ENCODE measurements at regions not wholly inside any gene's neighbourhood (a gene's known extent, or its start where the extent isn't known, plus 50 kb on each side); places are given as distances from the start of the nearest gene placed in this dataset.
"Not testable (repeated sequence)": the region's sequence is repeated elsewhere in the genome, so short reads cannot be mapped to it uniquely, and the experiment has no call there.

DNA sequence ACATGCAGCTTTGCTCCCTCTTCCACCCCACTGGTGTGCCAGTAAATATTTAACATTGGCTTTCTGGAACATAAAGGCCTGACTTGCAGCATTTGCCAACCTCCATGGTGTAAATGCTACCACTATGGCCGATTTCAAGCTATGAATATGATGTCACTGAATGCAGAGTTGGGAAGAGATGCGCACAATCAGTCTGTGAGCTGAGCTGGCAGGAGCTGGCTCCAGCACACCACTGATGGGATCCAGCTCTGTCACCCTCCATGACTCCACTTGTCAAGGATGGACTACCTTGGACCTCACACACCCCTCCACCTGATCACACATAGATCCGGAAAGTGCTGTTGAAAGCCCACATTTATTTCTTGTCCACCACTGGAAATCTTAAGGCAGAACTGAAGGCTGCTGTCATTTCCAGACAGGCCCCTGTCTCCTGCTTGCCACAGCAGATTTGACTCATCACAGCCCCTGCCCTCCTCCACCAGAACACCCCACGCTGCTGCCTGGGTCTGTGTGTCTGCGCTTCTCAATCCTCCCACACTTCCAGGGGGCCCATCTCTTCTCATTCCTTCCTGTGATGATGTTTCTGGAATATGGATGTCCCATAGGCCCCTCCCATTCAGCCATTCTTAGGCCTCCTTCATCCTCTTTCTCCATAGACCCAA is 82.2 kb upstream of the BCAR3 start:
- intact Hi-C loops (cut with DNase I): no loop called here
- no peaks in the 10 kb centered on the region for H3K9me3 ChIP-seq
- H3K27me3 ChIP-seq: no peaks in the 10 kb centered on the region
- DNase-seq: no peak
- H3K36me3 ChIP-seq: no peaks in the 10 kb centered on the region
- H3K27ac ChIP-seq: no peak overlapping the region
- TF ChIP-seq POLR2A (IDR thresholded peaks at IDR 0.05): no peak
- TF ChIP-seq, protein P1, sequence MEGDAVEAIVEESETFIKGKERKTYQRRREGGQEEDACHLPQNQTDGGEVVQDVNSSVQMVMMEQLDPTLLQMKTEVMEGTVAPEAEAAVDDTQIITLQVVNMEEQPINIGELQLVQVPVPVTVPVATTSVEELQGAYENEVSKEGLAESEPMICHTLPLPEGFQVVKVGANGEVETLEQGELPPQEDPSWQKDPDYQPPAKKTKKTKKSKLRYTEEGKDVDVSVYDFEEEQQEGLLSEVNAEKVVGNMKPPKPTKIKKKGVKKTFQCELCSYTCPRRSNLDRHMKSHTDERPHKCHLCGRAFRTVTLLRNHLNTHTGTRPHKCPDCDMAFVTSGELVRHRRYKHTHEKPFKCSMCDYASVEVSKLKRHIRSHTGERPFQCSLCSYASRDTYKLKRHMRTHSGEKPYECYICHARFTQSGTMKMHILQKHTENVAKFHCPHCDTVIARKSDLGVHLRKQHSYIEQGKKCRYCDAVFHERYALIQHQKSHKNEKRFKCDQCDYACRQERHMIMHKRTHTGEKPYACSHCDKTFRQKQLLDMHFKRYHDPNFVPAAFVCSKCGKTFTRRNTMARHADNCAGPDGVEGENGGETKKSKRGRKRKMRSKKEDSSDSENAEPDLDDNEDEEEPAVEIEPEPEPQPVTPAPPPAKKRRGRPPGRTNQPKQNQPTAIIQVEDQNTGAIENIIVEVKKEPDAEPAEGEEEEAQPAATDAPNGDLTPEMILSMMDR (IDR thresholded peaks at IDR 0.05): no peak
- H3K4me3 ChIP-seq (replicated peaks in 1 of 3): no peak overlapping the region
- peaks cover 6 to 9% of the 10 kb centered on the region in 2 donors for H3K4me1 ChIP-seq
- WGBS, 2 donors: 96 to 99% methylated on average over 5 of the region's 5 CpGs

DNA sequence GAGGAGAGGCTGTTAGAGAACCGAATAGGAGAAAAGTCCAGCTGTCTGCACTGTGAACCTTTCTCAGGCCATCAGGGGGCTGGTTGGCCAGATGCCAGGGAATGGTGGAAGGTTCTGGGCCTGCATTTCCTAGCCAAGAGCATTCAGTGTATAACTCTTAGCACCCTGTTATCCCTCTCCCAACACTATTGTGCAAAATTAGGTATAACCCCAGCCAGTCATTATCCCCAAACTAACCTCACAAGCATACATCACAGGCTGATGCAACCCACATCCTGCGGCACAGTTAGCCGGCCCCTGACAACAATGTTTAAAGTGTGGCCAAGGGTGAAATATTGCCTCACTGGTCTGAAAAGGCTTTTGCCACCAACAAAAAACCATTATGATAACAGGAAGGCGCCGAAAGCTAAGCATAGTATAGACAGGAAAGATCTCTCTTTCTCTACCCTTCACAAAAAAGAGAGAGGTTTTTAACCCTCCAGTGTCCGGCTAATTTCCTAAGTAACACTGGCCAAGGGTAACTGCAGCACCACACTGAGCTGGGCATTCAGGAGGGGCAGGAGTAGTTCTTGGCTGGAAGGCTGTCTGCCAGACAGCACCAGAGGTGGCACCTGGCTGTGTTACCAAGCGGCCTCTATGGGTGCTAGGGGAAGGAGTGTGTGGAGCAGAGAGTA is 77.3 kb upstream of the BCAR3 start:
- WGBS, 2 donors: 71 to 74% methylated on average over 7 of the region's 7 CpGs
- no peak for TF ChIP-seq POLR2A (IDR thresholded peaks at IDR 0.05)
- intact Hi-C loops (cut with DNase I): no loop called here
- no peak for DNase-seq
- Histone ChIP-seq H3K4me1 (peaks cover 0 to 6% of the 10 kb centered on the region in 2 donors), H3K27ac (no peak overlapping the region), H3K9me3 (no peaks in the 10 kb centered on the region), H3K36me3 (no peaks in the 10 kb centered on the region), H3K27me3 (no peaks in the 10 kb centered on the region), H3K4me3 (replicated peaks in 1 of 3) (no peak overlapping the region)

DNA sequence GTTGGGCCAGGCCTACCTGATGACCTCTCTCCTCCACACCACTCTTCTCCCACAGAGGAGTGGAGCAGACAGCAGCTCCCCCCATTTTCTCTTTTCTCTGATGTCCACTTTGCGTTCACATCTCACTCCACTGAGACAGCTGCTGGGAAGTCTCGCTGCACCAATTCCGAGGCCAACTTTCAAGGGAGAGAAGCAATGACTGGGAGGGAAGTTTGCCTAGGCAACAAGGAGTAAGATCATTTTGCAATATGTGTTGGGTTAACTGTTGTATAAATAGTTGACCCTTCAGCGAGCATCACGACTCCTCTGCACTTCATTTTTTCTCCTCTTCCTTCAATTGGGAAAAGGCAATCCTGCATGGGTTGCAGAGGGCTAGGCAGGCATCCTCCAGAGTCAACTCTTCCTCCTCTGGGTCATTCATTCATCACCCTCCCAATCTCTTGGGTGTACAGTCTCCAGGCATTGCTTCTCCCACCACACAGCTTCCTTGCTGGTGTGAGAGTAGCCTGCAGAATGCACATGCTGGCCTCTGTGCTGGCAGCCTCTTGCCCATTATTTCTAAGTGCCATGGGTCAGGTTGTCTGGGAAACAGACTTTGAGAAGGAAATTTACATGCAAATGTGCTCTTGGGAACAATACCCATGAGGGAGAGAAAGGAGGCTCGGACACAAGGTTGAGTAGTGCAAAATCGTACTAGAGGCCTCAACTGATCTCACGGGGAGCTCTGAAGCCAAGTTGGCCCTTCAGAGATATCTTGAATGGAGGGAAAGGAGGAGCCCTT is 75.8 kb upstream of the BCAR3 start:
- TF ChIP-seq, protein P1 (IDR thresholded peaks at IDR 0.05): no peak
- no peak for TF ChIP-seq POLR2A (IDR thresholded peaks at IDR 0.05)
- H3K9me3 ChIP-seq: no peaks in the 10 kb centered on the region
- H3K27ac ChIP-seq: no peak overlapping the region
- H3K27me3 ChIP-seq: no peaks in the 10 kb centered on the region
- DNase-seq: no peak
- peaks cover 0 to 11% of the 10 kb centered on the region in 2 donors for H3K4me1 ChIP-seq
- intact Hi-C loops (cut with DNase I): no loop called here
- no peaks in the 10 kb centered on the region for H3K36me3 ChIP-seq
- 82 to 97% methylated on average over 8 of the region's 8 CpGs for WGBS, 2 donors
- H3K4me3 ChIP-seq (replicated peaks in 1 of 3): no peak overlapping the region

DNA sequence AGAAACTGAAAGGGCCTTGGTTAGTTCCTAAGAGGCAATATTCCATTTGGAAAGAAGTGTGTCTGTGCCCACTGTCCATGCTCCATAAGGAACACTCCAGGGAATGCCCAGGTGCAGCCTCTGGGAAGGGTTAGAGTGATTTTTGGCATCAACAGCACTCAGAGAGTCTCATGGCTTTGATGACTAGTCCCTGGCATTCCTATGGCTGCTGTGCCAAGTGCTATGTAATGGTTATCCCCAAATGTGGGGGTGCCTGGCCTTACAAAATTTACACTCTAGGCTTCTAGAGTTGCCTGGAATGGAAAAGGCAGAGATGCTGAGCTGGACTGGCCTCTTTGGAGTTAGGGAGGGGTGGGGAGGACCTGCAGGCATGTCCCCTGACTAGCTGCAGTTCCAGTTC is 75.0 kb upstream of the BCAR3 start:
- DNase-seq: no peak
- H3K27me3 ChIP-seq: no peaks in the 10 kb centered on the region
- no peaks in the 10 kb centered on the region for H3K9me3 ChIP-seq
- no peaks in the 10 kb centered on the region for H3K36me3 ChIP-seq
- H3K4me3 ChIP-seq (replicated peaks in 1 of 3): no peak overlapping the region
- H3K4me1 ChIP-seq: peaks cover 2 to 16% of the 10 kb centered on the region in 2 donors
- intact Hi-C loops (cut with DNase I): no loop called here
- no peak overlapping the region for H3K27ac ChIP-seq
- no peak for TF ChIP-seq POLR2A (IDR thresholded peaks at IDR 0.05)
- TF ChIP-seq, protein P1 (IDR thresholded peaks at IDR 0.05): no peak

DNA sequence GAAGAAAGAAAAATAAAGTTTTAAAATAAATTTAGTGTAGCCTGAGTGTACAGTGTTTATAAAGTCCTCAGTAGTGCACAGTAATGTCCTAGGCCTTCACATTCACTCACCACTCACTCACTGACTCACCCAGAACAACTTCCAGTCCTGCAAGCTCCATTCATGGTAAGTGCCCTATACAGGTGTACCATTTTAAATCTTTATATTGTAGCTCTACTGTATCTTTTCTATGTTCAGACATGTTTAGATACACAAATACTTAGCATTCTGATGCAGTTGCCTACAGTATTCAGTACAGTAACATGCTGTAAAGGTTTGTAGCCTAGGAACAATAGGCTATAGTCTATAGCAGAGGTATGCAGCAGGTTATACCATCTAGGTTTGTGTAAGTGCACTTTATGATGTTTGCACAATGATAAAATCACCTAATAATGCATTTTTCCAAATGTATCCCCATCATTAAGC is 73.6 kb upstream of the BCAR3 start:
- DNase-seq; H3K36me3 ChIP-seq; intact Hi-C loops (cut with DNase I); H3K27ac ChIP-seq; H3K4me3 ChIP-seq (replicated peaks in 1 of 3); H3K9me3 ChIP-seq; H3K27me3 ChIP-seq: not testable (repeated sequence)
- peaks cover 13 to 29% of the 10 kb centered on the region in 2 donors for H3K4me1 ChIP-seq
